SU-DHL-6 (cell line): ENCODE measurements at regions not wholly inside any gene's neighbourhood (a gene's known extent, or its start where the extent isn't known, plus 50 kb on each side); places are given as distances from the start of the nearest gene placed in this dataset.

Experiments
- EZH2phosphoT487 ChIP-seq: fragments of 200-600 bp; sonication (generic), shearing (Covaris generic); conservative IDR thresholded peaks from 2 replicates; pipeline ENCODE4 v1.6.1; 2018; ENCODE audit warnings: mild to moderate bottlenecking, antibody characterized with exemption, low read length, moderate library complexity, mixed read lengths
- TF ChIP-seq, protein P1 (sequence below): fragments of 200-600 bp; sonication (generic); IDR thresholded peaks from one replicate; pipeline ENCODE4 v1.5.1; 2017; ENCODE audit warnings: antibody characterized with exemption, mild to moderate bottlenecking, low read length, moderate library complexity; ENCODE audit not compliant: insufficient read depth, poor library complexity, severe bottlenecking

DNA sequence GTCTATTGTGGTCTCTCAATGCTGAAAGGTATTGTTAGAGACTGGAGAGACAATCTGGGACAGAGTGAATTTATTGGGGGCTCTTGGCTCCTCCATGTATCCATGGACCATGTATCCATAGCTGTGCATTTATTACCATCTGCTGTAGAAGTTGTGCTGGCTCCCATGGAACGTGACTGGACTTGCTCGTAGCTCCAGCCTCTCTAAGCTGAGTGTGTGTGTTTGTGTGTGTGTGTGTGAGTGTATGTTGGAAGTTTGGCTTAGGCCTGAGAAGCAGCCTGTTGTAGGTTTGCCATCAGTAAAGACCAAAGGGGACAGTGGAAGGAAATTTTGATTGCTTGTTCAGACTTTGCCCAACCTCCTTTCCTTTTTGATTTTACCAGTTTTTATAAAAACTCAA lies 105.7 kb upstream of the USP24 start:
- TF ChIP-seq, protein P1, sequence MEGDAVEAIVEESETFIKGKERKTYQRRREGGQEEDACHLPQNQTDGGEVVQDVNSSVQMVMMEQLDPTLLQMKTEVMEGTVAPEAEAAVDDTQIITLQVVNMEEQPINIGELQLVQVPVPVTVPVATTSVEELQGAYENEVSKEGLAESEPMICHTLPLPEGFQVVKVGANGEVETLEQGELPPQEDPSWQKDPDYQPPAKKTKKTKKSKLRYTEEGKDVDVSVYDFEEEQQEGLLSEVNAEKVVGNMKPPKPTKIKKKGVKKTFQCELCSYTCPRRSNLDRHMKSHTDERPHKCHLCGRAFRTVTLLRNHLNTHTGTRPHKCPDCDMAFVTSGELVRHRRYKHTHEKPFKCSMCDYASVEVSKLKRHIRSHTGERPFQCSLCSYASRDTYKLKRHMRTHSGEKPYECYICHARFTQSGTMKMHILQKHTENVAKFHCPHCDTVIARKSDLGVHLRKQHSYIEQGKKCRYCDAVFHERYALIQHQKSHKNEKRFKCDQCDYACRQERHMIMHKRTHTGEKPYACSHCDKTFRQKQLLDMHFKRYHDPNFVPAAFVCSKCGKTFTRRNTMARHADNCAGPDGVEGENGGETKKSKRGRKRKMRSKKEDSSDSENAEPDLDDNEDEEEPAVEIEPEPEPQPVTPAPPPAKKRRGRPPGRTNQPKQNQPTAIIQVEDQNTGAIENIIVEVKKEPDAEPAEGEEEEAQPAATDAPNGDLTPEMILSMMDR: no peak
- no peak for TF ChIP-seq EZH2phosphoT487
